Breast epithelium (tissue), 3 donors: ENCODE measurements at regions not wholly inside any gene's neighbourhood (a gene's known extent, or its start where the extent isn't known, plus 50 kb on each side); places are given as distances from the start of the nearest gene placed in this dataset.

Experiments used
- POLR2AphosphoS5 ChIP-seq, 3 donors: sonication (generic); formaldehyde crosslinking; IDR thresholded peaks; one replicate each; pipeline ENCODE4 v1.6.1; 2017; ENCODE audit warnings: antibody characterized with exemption in 3 of 3
- TF ChIP-seq, protein P1 (sequence below), 3 donors: fragments of 450-650 bp; IDR thresholded peaks; one replicate each; pipeline ENCODE4 v1.5.1; 2016 to 2017; ENCODE audit warnings: antibody characterized with exemption in 3 of 3, mild to moderate bottlenecking in 3 of 3, moderate library complexity in 3 of 3

DNA sequence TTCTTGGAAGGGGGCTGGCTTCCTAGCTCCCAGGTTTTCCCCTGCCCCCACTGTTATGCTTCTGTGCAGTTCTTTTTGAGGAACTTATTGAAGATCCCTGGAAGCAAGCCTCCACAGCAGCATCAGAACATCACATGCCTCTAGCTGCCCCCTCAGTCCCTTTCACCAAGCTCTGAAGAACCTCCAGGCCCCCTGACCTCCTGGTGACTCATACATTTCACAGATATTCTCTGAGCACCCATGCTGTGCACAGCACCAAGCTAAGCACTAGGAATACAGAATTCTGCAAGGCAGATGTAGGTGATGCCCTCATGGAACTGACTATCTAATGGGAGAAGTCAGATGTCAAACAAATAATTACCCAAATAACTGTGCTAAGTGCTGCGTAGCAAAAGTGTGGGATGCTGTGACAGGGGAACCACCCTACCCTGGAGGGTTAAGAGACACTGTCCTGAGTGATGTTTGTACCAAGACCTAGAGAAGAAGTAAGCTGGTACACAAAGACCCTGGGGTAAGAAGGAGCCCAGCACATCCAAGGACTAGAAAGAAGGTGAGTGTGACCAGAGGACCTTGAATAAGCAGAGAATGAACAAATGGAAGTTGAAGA is 213.7 kb upstream of the NR4A3 start:
- TF ChIP-seq, protein P1, sequence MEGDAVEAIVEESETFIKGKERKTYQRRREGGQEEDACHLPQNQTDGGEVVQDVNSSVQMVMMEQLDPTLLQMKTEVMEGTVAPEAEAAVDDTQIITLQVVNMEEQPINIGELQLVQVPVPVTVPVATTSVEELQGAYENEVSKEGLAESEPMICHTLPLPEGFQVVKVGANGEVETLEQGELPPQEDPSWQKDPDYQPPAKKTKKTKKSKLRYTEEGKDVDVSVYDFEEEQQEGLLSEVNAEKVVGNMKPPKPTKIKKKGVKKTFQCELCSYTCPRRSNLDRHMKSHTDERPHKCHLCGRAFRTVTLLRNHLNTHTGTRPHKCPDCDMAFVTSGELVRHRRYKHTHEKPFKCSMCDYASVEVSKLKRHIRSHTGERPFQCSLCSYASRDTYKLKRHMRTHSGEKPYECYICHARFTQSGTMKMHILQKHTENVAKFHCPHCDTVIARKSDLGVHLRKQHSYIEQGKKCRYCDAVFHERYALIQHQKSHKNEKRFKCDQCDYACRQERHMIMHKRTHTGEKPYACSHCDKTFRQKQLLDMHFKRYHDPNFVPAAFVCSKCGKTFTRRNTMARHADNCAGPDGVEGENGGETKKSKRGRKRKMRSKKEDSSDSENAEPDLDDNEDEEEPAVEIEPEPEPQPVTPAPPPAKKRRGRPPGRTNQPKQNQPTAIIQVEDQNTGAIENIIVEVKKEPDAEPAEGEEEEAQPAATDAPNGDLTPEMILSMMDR (IDR thresholded peaks at IDR 0.05) = no peak
- TF ChIP-seq POLR2AphosphoS5 (IDR thresholded peaks at IDR 0.05) = no peak
